ENCODE measurements at regions not wholly inside any gene's neighbourhood (a gene's known extent, or its start where the extent isn't known, plus 50 kb on each side); places are given as distances from the start of the nearest gene placed in this dataset.

DNA sequence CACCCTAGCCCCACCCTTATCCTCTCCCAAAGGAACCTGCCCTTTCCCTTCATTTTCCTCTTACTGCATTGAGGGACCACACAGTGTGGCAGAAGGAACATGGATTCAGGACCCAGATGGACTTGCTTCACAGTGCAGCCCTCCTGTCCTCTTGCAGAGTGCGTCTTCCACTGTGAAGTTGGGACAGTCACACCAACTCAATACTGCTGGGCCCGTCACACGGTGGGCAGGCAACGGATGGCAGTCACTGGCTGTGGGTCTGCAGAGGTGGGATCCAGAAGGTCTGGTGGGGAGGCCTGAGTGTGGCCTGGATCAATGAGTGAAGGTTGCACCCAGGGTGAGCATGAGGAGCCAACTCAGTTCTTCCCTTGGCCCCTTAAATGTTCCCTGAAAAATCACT is 129.9 kb upstream of the B3GAT1 start:
- TF ChIP-seq, protein P1, sequence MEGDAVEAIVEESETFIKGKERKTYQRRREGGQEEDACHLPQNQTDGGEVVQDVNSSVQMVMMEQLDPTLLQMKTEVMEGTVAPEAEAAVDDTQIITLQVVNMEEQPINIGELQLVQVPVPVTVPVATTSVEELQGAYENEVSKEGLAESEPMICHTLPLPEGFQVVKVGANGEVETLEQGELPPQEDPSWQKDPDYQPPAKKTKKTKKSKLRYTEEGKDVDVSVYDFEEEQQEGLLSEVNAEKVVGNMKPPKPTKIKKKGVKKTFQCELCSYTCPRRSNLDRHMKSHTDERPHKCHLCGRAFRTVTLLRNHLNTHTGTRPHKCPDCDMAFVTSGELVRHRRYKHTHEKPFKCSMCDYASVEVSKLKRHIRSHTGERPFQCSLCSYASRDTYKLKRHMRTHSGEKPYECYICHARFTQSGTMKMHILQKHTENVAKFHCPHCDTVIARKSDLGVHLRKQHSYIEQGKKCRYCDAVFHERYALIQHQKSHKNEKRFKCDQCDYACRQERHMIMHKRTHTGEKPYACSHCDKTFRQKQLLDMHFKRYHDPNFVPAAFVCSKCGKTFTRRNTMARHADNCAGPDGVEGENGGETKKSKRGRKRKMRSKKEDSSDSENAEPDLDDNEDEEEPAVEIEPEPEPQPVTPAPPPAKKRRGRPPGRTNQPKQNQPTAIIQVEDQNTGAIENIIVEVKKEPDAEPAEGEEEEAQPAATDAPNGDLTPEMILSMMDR (IDR thresholded peaks at IDR 0.05), result no peak
- no peak for TF ChIP-seq POLR2A (IDR thresholded peaks at IDR 0.05)

All from body of pancreas (tissue), 4 donors.